Calu3 (cell line): ENCODE measurements at regions not wholly inside any gene's neighbourhood (a gene's known extent, or its start where the extent isn't known, plus 50 kb on each side); places are given as distances from the start of the nearest gene placed in this dataset.

Source experiments
- BruUV-seq: library from RNA; stranded (reverse); fragments of 400-500 nt; replicated peaks from 2 replicates; lab custom pipeline; 2021; lab: Mats Ljungman, UMichigan
- CTCF ChIA-PET: fragments of 300-600 bp; sonication (Branson Sonifier 250); formaldehyde crosslinking; loops from one replicate; lab custom pipeline; 2022; ENCODE audit warnings: antibody characterized with exemption; lab: Charles Lee
- DNase-seq: peaks from one replicate; pipeline ENCODE4 v3.0.0; 2022
- H3K27ac Mint-ChIP-seq: one replicate; pipeline ENCODE4 v1.8.0; 2022; ENCODE audit warnings: mixed read lengths; ENCODE audit not compliant: unreplicated experiment
- H3K27me3 Mint-ChIP-seq: one replicate; pipeline ENCODE4 v1.8.0; 2022; ENCODE audit warnings: mixed read lengths; ENCODE audit not compliant: unreplicated experiment
- H3K36me3 Mint-ChIP-seq: one replicate; pipeline ENCODE4 v1.8.0; 2022; ENCODE audit warnings: mild to moderate bottlenecking, moderate library complexity, mixed read lengths; ENCODE audit not compliant: insufficient read depth, unreplicated experiment
- H3K4me1 Mint-ChIP-seq: one replicate; pipeline ENCODE4 v1.8.0; 2022; ENCODE audit warnings: mild to moderate bottlenecking, low read depth, mixed read lengths; ENCODE audit not compliant: unreplicated experiment
- H3K4me3 Mint-ChIP-seq: one replicate; pipeline ENCODE4 v1.8.0; 2022; ENCODE audit warnings: mild to moderate bottlenecking, low read depth, moderate library complexity, mixed read lengths; ENCODE audit not compliant: unreplicated experiment
- H3K9me3 Mint-ChIP-seq: one replicate; pipeline ENCODE4 v1.8.0; 2022; ENCODE audit warnings: low read depth, mixed read lengths; ENCODE audit not compliant: unreplicated experiment
- CTCF ChIP-seq: fragments of 200-600 bp; IDR thresholded peaks from one replicate; pipeline ENCODE4 v1.8.0; 2022; ENCODE audit warnings: antibody characterized with exemption; ENCODE audit not compliant: unreplicated experiment
- intact Hi-C: fragments of 100-400 bp; cut with micrococcal nuclease; formaldehyde crosslinking; loops from one replicate; pipeline ENCODE4 v1.10.0; 2022; ENCODE audit not compliant: unreplicated experiment

DNA sequence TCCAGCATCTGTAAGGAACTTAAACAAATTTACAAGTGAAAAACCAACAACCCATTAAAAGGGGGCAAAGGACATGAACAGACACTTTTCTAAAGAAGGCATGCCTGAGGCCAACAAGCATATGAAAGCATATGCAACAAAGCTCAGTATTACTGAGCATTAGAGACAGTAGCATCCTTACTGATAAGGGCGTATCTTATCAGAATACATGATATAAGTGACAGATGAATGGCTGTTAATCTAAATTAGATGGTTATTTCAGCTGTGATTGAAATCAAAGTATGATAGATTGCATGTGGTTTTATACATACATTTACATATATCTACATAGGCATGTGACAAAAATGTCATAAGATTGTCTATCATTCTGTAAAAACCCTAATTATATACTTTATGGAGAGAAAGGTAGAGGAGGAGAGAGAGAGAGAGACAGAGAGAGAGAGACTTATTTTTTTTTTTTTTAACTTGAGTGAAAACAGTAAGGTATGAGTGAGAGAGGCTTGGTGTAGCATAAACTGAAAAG, 1240.7 kb downstream of the FAM181B start:
- H3K9me3 Mint-ChIP-seq, result peaks cover 3% of the 10 kb centered on the region
- H3K27ac Mint-ChIP-seq, result no peak overlapping the region
- no peak for TF ChIP-seq CTCF
- no peaks in the 10 kb centered on the region for H3K4me1 Mint-ChIP-seq
- no TSS peak for BruUV-seq
- CTCF ChIA-PET, result interaction anchor here (0.7 kb wide), 1 partner anchor 1702 kb away, joined by 6 read pairs; no protein-coding TSS in a partner anchor
- no peak for DNase-seq
- no peaks in the 10 kb centered on the region for H3K27me3 Mint-ChIP-seq
- no peak overlapping the region for H3K4me3 Mint-ChIP-seq
- no peaks in the 10 kb centered on the region for H3K36me3 Mint-ChIP-seq
- intact Hi-C loops, result no loop called here

GRCh38 chr11:81487109-81487508, 1246.6 kb downstream of the FAM181B start:
- H3K4me1 Mint-ChIP-seq, result no peaks in the 10 kb centered on the region
- no peaks in the 10 kb centered on the region for H3K27me3 Mint-ChIP-seq

DNA sequence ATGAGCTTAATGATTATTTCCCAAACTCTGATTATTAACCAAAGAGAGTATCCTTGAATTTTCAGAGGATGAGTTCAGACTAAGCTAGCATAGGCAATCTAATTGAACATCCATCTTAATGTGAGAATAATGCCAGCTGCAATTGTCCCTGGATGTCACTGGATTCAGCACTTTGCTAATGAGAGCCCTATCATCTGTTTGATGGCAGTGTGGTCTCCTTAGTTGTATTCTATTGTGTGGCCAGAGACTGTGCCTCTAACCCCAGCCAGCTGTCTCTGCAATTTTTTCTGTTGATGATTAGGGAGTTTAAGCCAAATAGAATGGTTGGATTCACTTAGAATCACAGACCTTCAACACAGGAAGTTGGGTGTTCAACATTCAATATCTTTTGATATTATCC, 1249.5 kb downstream of the FAM181B start:
- no TSS peak for BruUV-seq
- Mint-ChIP-seq H3K27ac (no peak overlapping the region), H3K36me3 (no peaks in the 10 kb centered on the region), H3K27me3 (no peaks in the 10 kb centered on the region), H3K9me3 (peaks cover 9% of the 10 kb centered on the region), H3K4me1 (no peaks in the 10 kb centered on the region), H3K4me3 (no peak overlapping the region)
- no peak for TF ChIP-seq CTCF
- no peak for DNase-seq
- intact Hi-C loops, result no loop called here
- CTCF ChIA-PET, result no interaction called here

More at GRCh38 chr11:81487109-81487508, 1246.6 kb downstream of the FAM181B start:
- BruUV-seq, result no TSS peak
- intact Hi-C loops, result no loop called here
- no peak overlapping the region for H3K27ac Mint-ChIP-seq
- peaks cover 3% of the 10 kb centered on the region for H3K9me3 Mint-ChIP-seq
- no peaks in the 10 kb centered on the region for H3K36me3 Mint-ChIP-seq
- no peak for TF ChIP-seq CTCF
- H3K4me3 Mint-ChIP-seq, result no peak overlapping the region
- CTCF ChIA-PET, result no interaction called here
- no peak for DNase-seq

GRCh38 chr11:81477277-81477676, 1256.4 kb downstream of the FAM181B start:
- DNase-seq, result no peak
- H3K27ac Mint-ChIP-seq, result no peak overlapping the region
- peaks cover 14% of the 10 kb centered on the region for H3K9me3 Mint-ChIP-seq
- no peaks in the 10 kb centered on the region for H3K27me3 Mint-ChIP-seq
- no peaks in the 10 kb centered on the region for H3K36me3 Mint-ChIP-seq
- TF ChIP-seq CTCF, result no peak
- no TSS peak for BruUV-seq
- intact Hi-C loops, result no loop called here
- H3K4me1 Mint-ChIP-seq, result no peaks in the 10 kb centered on the region
- CTCF ChIA-PET, result no interaction called here
- no peak overlapping the region for H3K4me3 Mint-ChIP-seq
